ENCODE measurements at regions not wholly inside any gene's neighbourhood (a gene's known extent, or its start where the extent isn't known, plus 50 kb on each side); places are given as distances from the start of the nearest gene placed in this dataset.

DNA sequence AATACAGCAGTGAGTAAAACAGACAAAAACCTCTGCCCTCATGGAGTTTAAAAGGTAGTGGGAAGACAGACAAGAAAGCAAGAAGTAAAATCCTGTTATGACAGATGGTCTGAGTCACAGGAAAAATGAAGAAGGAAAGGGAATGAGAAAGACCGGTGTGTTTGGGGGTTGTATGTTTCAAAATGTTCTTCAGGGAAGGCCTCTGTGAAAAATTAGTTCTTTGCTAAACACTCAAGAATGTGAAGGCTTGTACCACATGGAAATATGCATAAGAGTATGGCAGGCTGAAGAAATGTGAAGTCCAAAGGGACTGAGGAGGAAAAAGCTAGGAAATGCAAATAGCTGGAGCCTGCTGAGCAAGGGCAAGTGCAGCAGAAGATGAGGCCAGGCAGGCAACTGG is 315.9 kb upstream of the SEMA3A start:
- no peaks in the 10 kb centered on the region for H3K4me1 ChIP-seq
- TF ChIP-seq, protein P1, sequence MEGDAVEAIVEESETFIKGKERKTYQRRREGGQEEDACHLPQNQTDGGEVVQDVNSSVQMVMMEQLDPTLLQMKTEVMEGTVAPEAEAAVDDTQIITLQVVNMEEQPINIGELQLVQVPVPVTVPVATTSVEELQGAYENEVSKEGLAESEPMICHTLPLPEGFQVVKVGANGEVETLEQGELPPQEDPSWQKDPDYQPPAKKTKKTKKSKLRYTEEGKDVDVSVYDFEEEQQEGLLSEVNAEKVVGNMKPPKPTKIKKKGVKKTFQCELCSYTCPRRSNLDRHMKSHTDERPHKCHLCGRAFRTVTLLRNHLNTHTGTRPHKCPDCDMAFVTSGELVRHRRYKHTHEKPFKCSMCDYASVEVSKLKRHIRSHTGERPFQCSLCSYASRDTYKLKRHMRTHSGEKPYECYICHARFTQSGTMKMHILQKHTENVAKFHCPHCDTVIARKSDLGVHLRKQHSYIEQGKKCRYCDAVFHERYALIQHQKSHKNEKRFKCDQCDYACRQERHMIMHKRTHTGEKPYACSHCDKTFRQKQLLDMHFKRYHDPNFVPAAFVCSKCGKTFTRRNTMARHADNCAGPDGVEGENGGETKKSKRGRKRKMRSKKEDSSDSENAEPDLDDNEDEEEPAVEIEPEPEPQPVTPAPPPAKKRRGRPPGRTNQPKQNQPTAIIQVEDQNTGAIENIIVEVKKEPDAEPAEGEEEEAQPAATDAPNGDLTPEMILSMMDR (IDR thresholded peaks at IDR 0.05): no peak
- TF ChIP-seq POLR2A (IDR thresholded peaks at IDR 0.05): no peak
- H3K27ac ChIP-seq: no peak overlapping the region
- no peaks in the 10 kb centered on the region for H3K27me3 ChIP-seq
- no peaks in the 10 kb centered on the region for H3K9me3 ChIP-seq
- H3K36me3 ChIP-seq: no peaks in the 10 kb centered on the region
- H3K4me3 ChIP-seq: no peak overlapping the region
- 58 to 77% (median 68%) methylated on average over 1 of the region's 1 CpG for WGBS, 4 donors
- intact Hi-C loops (cut with DNase I): no loop called here
- no peak for ATAC-seq
- DNase-seq: no peak

DNA sequence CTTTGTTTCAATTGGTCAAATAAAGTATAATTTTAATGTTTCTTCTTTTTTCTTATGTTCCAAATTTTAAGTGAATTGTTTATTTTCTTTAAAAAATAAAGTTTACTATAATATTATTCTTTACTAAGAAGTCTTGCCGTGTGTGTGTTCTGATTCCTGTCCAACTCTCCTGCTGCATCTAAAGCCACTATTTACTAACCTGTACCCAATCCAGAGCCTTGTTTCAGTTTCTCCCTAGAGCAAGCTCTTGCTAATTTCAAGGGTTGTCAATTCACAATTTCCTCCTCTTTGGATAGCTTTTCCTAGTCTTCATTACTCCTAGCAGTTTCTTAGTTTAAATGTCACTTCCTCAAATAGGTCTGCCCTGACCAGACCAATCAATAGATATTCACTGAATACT is 314.9 kb upstream of the SEMA3A start:
- intact Hi-C loops (cut with DNase I): no loop called here
- TF ChIP-seq POLR2A (IDR thresholded peaks at IDR 0.05): no peak
- TF ChIP-seq, protein P1 (IDR thresholded peaks at IDR 0.05): no peak
- WGBS, 4 donors: 72 to 86% (median 81%) methylated on average over 1 of the region's 1 CpG
- DNase-seq (no peak), ATAC-seq (no peak)
- Histone ChIP-seq H3K27me3 (no peaks in the 10 kb centered on the region), H3K36me3 (no peaks in the 10 kb centered on the region), H3K4me3 (no peak overlapping the region), H3K9me3 (no peaks in the 10 kb centered on the region), H3K27ac (no peak overlapping the region), H3K4me1 (no peaks in the 10 kb centered on the region)

DNA sequence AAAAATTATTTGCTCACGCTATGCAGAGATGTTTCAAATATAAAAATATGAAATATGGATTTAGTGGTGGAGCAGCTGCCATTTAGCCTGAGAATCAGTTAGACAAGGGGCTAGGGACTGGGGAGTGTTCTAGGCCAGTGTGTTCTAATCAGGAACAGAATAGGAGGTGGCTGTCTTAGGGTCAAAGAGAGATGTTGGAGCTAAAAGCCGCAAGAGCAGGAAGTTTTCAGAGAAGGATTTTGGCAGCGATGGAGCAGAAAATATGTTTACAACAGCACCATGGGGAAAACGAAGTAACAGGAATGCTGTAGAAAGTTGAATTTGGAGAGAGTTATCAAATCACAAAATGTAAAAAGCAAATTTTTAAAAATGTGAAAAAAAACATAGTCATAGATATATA is 314.0 kb upstream of the SEMA3A start:
- no peaks in the 10 kb centered on the region for H3K9me3 ChIP-seq
- TF ChIP-seq, protein P1 (IDR thresholded peaks at IDR 0.05): no peak
- TF ChIP-seq POLR2A (IDR thresholded peaks at IDR 0.05): no peak
- no peaks in the 10 kb centered on the region for H3K4me1 ChIP-seq
- no peaks in the 10 kb centered on the region for H3K36me3 ChIP-seq
- no peak overlapping the region for H3K27ac ChIP-seq
- DNase-seq (no peak), ATAC-seq (no peak)
- H3K27me3 ChIP-seq: no peaks in the 10 kb centered on the region
- intact Hi-C loops (cut with DNase I): no loop called here
- no peak overlapping the region for H3K4me3 ChIP-seq
- WGBS, 4 donors: 61 to 74% (median 70%) methylated on average over 4 of the region's 4 CpGs

- intact Hi-C loops (cut with DNase I): no loop called here
- Histone ChIP-seq H3K27me3 (no peaks in the 10 kb centered on the region), H3K27ac (no peak overlapping the region), H3K4me3 (no peak overlapping the region), H3K9me3 (no peaks in the 10 kb centered on the region), H3K36me3 (no peaks in the 10 kb centered on the region), H3K4me1 (no peaks in the 10 kb centered on the region)
- 96 to 99% (median 98%) methylated on average over 5 of the region's 5 CpGs for WGBS, 4 donors
- DNase-seq (no peak), ATAC-seq (no peak)
- TF ChIP-seq POLR2A (IDR thresholded peaks at IDR 0.05): no peak
- TF ChIP-seq, protein P1 (IDR thresholded peaks at IDR 0.05): no peak
Measured at GRCh38 chr7:84507529-84507928, 312.9 kb upstream of the SEMA3A start.
